IPS DF 19.7 (cell line): ENCODE measurements at regions not wholly inside any gene's neighbourhood (a gene's known extent, or its start where the extent isn't known, plus 50 kb on each side); places are given as distances from the start of the nearest gene placed in this dataset.
"Not testable (repeated sequence)": the region's sequence is repeated elsewhere in the genome, so short reads cannot be mapped to it uniquely, and the experiment has no call there.

ENCODE experiments used
- DNase-seq: peaks from one replicate; pipeline ENCODE4 v3.0.0-alpha.2; 2013; ENCODE audit warnings: low read depth, low spot score

- DNase-seq = no peak
These were observed 79.7 kb upstream of the IGFBP5 start for GRCh38 chr2:216775043-216775453.

- DNase-seq = no peak
These were observed 79.3 kb upstream of the IGFBP5 start for GRCh38 chr2:216774620-216775019.

- no peak for DNase-seq
These were observed 78.8 kb upstream of the IGFBP5 start for GRCh38 chr2:216774180-216774579.

- DNase-seq = no peak
These were observed 77.7 kb upstream of the IGFBP5 start for GRCh38 chr2:216773072-216773471.

GRCh38 chr2:216770717-216771116 lies 75.4 kb upstream of the IGFBP5 start:
- DNase-seq = no peak

GRCh38 chr2:216770050-216770449 lies 74.7 kb upstream of the IGFBP5 start:
- no peak for DNase-seq

- DNase-seq = no peak
These were observed 74.3 kb upstream of the IGFBP5 start for GRCh38 chr2:216769626-216770025.

- no peak for DNase-seq
These were observed 73.6 kb upstream of the IGFBP5 start for GRCh38 chr2:216768908-216769411.

- DNase-seq = peak; percentile 61
These were observed 70.5 kb upstream of the IGFBP5 start for GRCh38 chr2:216765761-216766262.

GRCh38 chr2:216763396-216763795 lies 68.0 kb upstream of the IGFBP5 start:
- DNase-seq = no peak

- DNase-seq = no peak
These were observed 66.5 kb upstream of the IGFBP5 start for GRCh38 chr2:216761809-216762208.

GRCh38 chr2:216761133-216761532 lies 65.8 kb upstream of the IGFBP5 start:
- DNase-seq = no peak

- no peak for DNase-seq
These were observed 63.2 kb upstream of the IGFBP5 start for GRCh38 chr2:216758256-216759155.

- DNase-seq = no peak
These were observed 62.2 kb upstream of the IGFBP5 start for GRCh38 chr2:216757532-216757931.

GRCh38 chr2:216756435-216756834 lies 61.1 kb upstream of the IGFBP5 start:
- DNase-seq = no peak

- DNase-seq = no peak
These were observed 59.5 kb upstream of the IGFBP5 start for GRCh38 chr2:216754812-216755211.

GRCh38 chr2:216754336-216754735 lies 59.0 kb upstream of the IGFBP5 start:
- DNase-seq = no peak

GRCh38 chr2:216752855-216753505 lies 57.6 kb upstream of the IGFBP5 start:
- DNase-seq = no peak

- not testable (repeated sequence) for DNase-seq
These were observed 55.4 kb upstream of the IGFBP5 start for GRCh38 chr2:216750750-216751149.

GRCh38 chr2:216746268-216746667 lies 50.9 kb upstream of the IGFBP5 start:
- not testable (repeated sequence) for DNase-seq

- DNase-seq = no peak
These were observed 50.1 kb upstream of the IGFBP5 start for GRCh38 chr2:216745453-216745852.
